ENCODE measurements at regions not wholly inside any gene's neighbourhood (a gene's known extent, or its start where the extent isn't known, plus 50 kb on each side); places are given as distances from the start of the nearest gene placed in this dataset.

DNA sequence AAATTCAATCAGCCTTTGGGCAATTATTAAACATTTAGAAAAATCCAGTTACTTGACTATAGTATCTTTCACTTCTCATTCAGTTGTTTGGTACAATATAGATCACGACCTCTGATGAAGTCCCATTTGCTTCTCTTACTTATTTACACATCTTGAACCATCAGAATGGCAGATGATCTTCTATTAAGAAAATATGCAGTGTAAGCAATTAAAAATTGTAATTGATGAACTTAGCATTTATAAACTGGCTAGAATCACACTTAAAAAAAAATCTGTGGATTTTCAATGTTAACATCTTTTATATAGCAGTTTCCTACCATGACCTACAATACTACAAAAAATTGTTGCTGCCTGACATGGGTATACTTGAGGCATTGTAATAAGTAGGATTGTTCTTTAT lies 395.5 kb upstream of the CNTN4 start:
- Histone ChIP-seq H3K9ac (ENCODE audit: insufficient read depth, low read length, poor library complexity, severe bottlenecking) (no peak overlapping the region), H3K4me1 (ENCODE audit: control insufficient read depth in 1 of 2, insufficient read depth in 2 of 2, low read length in 2 of 2) (no peaks in the 10 kb centered on the region), H2AFZ (ENCODE audit: insufficient read depth, low read depth, low read length, poor library complexity, severe bottlenecking) (no peak overlapping the region), H3K4me3 (replicated peaks in 1 of 3; ENCODE audit: low read depth in 2 of 3, low read length in 3 of 3) (no peak overlapping the region), H3K79me2 (ENCODE audit: insufficient read depth, low read length) (no peaks in the 10 kb centered on the region), H3K4me2 (replicated peaks; ENCODE audit: extremely low read depth, low read length, poor library complexity, severe bottlenecking) (no peak overlapping the region), H3K9me3 (replicated peaks in 1 of 2; ENCODE audit: control insufficient read depth in 1 of 2, insufficient read depth in 1 of 2, low read length in 2 of 2) (peaks cover 32 to 34% of the 10 kb centered on the region in 2 donors), H3K27me3 (ENCODE audit: control insufficient read depth in 2 of 2, insufficient read depth in 2 of 2, low read length in 2 of 2) (no peaks in the 10 kb centered on the region), H4K20me1 (ENCODE audit: insufficient read depth, low read length) (no peaks in the 10 kb centered on the region), H3K27ac (ENCODE audit: low read depth in 1 of 2, low read length in 2 of 2) (no peak overlapping the region), H3K36me3 (replicated peaks in 1 of 2; ENCODE audit: control insufficient read depth in 1 of 2, insufficient read depth in 2 of 2, low read length in 2 of 2) (no peaks in the 10 kb centered on the region)
- intact Hi-C loops (cut with micrococcal nuclease) = no loop called here
- WGBS (ENCODE audit: insufficient coverage) = no CpG with 5 or more reads among the region's 1 CpG
- Mint-ChIP-seq H3K36me3 (no peaks in the 10 kb centered on the region), H3K4me1 (no peaks in the 10 kb centered on the region), H3K9me3 (peaks cover 2 to 37% (median 12%) of the 10 kb centered on the region in 7 donors), H3K27me3 (ENCODE audit: low read depth in 3 of 3) (no peaks in the 10 kb centered on the region), H3K27ac (no peak overlapping the region), H3K4me3 (no peak overlapping the region)
- no peak for DNase-seq
- TF ChIP-seq, protein P1, sequence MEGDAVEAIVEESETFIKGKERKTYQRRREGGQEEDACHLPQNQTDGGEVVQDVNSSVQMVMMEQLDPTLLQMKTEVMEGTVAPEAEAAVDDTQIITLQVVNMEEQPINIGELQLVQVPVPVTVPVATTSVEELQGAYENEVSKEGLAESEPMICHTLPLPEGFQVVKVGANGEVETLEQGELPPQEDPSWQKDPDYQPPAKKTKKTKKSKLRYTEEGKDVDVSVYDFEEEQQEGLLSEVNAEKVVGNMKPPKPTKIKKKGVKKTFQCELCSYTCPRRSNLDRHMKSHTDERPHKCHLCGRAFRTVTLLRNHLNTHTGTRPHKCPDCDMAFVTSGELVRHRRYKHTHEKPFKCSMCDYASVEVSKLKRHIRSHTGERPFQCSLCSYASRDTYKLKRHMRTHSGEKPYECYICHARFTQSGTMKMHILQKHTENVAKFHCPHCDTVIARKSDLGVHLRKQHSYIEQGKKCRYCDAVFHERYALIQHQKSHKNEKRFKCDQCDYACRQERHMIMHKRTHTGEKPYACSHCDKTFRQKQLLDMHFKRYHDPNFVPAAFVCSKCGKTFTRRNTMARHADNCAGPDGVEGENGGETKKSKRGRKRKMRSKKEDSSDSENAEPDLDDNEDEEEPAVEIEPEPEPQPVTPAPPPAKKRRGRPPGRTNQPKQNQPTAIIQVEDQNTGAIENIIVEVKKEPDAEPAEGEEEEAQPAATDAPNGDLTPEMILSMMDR (IDR thresholded peaks at IDR 0.05) = no peak

DNA sequence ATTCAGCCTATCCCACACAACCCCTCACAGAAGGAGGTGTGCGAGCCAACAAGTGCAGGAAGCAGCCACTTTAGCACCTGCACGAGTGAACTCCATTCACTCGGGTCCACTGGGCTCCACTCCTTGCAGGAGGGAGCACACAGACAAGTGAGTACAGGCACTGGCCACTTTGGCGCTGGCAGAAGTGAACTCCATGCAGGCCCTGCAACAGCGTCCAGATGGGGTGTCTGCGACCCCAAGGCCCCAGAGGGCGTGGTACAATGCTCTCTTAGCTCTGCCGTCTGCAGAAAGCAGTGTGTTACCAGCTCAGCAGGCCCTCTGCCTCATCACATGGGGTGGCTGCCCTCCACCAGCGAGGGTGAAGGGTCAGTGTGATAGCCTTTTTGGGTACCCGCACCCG lies 388.0 kb upstream of the CNTN4 start:
- Mint-ChIP-seq H3K36me3 (no peaks in the 10 kb centered on the region), H3K4me1 (no peaks in the 10 kb centered on the region), H3K9me3 (peaks cover 0 to 26% (median 10%) of the 10 kb centered on the region in 7 donors), H3K27ac (no peak overlapping the region), H3K27me3 (ENCODE audit: low read depth in 3 of 3) (peaks cover 0 to 1% (median 0%) of the 10 kb centered on the region in 3 donors), H3K4me3 (no peak overlapping the region)
- Histone ChIP-seq H3K4me3 (replicated peaks in 1 of 3; ENCODE audit: low read depth in 2 of 3, low read length in 3 of 3) (no peak overlapping the region), H3K27ac (ENCODE audit: low read depth in 1 of 2, low read length in 2 of 2) (no peak overlapping the region), H3K9me3 (replicated peaks in 1 of 2; ENCODE audit: control insufficient read depth in 1 of 2, insufficient read depth in 1 of 2, low read length in 2 of 2) (peaks cover 13 to 19% of the 10 kb centered on the region in 2 donors), H3K9ac (ENCODE audit: insufficient read depth, low read length, poor library complexity, severe bottlenecking) (no peak overlapping the region), H3K36me3 (replicated peaks in 1 of 2; ENCODE audit: control insufficient read depth in 1 of 2, insufficient read depth in 2 of 2, low read length in 2 of 2) (no peaks in the 10 kb centered on the region), H2AFZ (ENCODE audit: insufficient read depth, low read depth, low read length, poor library complexity, severe bottlenecking) (no peak overlapping the region), H3K27me3 (ENCODE audit: control insufficient read depth in 2 of 2, insufficient read depth in 2 of 2, low read length in 2 of 2) (no peaks in the 10 kb centered on the region), H4K20me1 (ENCODE audit: insufficient read depth, low read length) (no peaks in the 10 kb centered on the region), H3K4me1 (ENCODE audit: control insufficient read depth in 1 of 2, insufficient read depth in 2 of 2, low read length in 2 of 2) (no peaks in the 10 kb centered on the region), H3K4me2 (replicated peaks; ENCODE audit: extremely low read depth, low read length, poor library complexity, severe bottlenecking) (no peak overlapping the region), H3K79me2 (ENCODE audit: insufficient read depth, low read length) (no peaks in the 10 kb centered on the region)
- WGBS (ENCODE audit: insufficient coverage) = 95% methylated on average over 9 of the region's 11 CpGs
- no peak for DNase-seq
- intact Hi-C loops (cut with micrococcal nuclease) = no loop called here
- TF ChIP-seq, protein P1 (IDR thresholded peaks at IDR 0.05) = no peak
